SK-N-SH (cell line): ENCODE measurements at regions not wholly inside any gene's neighbourhood (a gene's known extent, or its start where the extent isn't known, plus 50 kb on each side); places are given as distances from the start of the nearest gene placed in this dataset.

Experiments
- CTCF ChIA-PET: fragments of 300-600, 350-600 bp; formaldehyde crosslinking; extraction: SDS; loops from one replicate; lab custom pipeline; 2021; lab: Yijun Ruan, JAX
- POLR2A ChIA-PET: fragments of 350-600 bp; sonication (Branson Sonifier 250); formaldehyde crosslinking; extraction: SDS; loops from one replicate; lab custom pipeline; 2020; ENCODE audit warnings: antibody characterized with exemption, inconsistent platforms; lab: Yijun Ruan, JAX
- DNase-seq: peaks from one replicate; pipeline ENCODE4 v3.0.0; 2012
- H2AFZ ChIP-seq: fragments of 200-600 bp; sonication (generic); 2 replicates; pipeline ENCODE4 v1.8.1; 2016; ENCODE audit warnings: antibody characterized with exemption, mild to moderate bottlenecking, low read depth
- H3F3A ChIP-seq: fragments of 200-600 bp; sonication (generic); replicated peaks from 2 replicates; pipeline ENCODE3; 2016; ENCODE audit warnings: antibody characterized with exemption, mild to moderate bottlenecking; ENCODE audit not compliant: insufficient read depth
- H3K27ac ChIP-seq, 2 experiments: fragments of 200-500 bp in 1 of 2; fragments of 200-600 bp in 1 of 2; sonication (Bioruptor generic) in 1 of 2; sonication (generic), shearing (Covaris generic) in 1 of 2; 2 replicates each; pipeline versions ENCODE4 v1.5.1 to v1.6.1; 2014 to 2016; ENCODE audit warnings: low read depth in 2 of 2, inconsistent platforms in 1 of 2, low read length in 1 of 2, mild to moderate bottlenecking in 1 of 2, mixed read lengths in 1 of 2
- H3K27me3 ChIP-seq: fragments of 200-600 bp; sonication (generic), shearing (Covaris generic); 2 replicates; pipeline ENCODE4 v1.6.1; 2016; ENCODE audit warnings: mixed run types; ENCODE audit not compliant: insufficient read depth
- H3K36me3 ChIP-seq, 2 experiments: fragments of 200-500 bp in 1 of 2; fragments of 200-600 bp in 1 of 2; sonication (Bioruptor generic) in 1 of 2; sonication (generic) in 1 of 2; replicated peaks in 1 of 2; 2 replicates each; pipeline versions ENCODE3 to v1.5.1; 2014 to 2016; ENCODE audit warnings: low read length in 1 of 2, mild to moderate bottlenecking in 1 of 2; ENCODE audit not compliant: insufficient read depth in 2 of 2, control insufficient read depth in 1 of 2
- H3K4me1 ChIP-seq, 2 experiments: fragments of 200-500 bp in 1 of 2; fragments of 200-600 bp in 1 of 2; sonication (Bioruptor generic) in 1 of 2; sonication (generic), shearing (Covaris generic) in 1 of 2; 2 replicates each; pipeline versions ENCODE4 v1.5.1 to v1.6.1; 2014 to 2016; ENCODE audit warnings: low read depth in 1 of 2, low read length in 1 of 2, mixed run types in 1 of 2; ENCODE audit not compliant: insufficient read depth in 2 of 2, control insufficient read depth in 1 of 2
- H3K4me2 ChIP-seq: fragments of 200-600 bp; sonication (generic), shearing (Covaris generic); 2 replicates; pipeline ENCODE4 v1.6.1; 2017; ENCODE audit warnings: mixed run types
- H3K4me3 ChIP-seq, 2 experiments: fragments of 200-500 bp in 1 of 2; fragments of 200-600 bp in 1 of 2; sonication (Bioruptor generic) in 1 of 2; sonication (generic), shearing (Covaris generic) in 1 of 2; 2 replicates each; pipeline versions ENCODE4 v1.5.1 to v1.8.1; 2014 to 2016; ENCODE audit warnings: low read depth in 2 of 2, inconsistent platforms in 1 of 2, low read length in 1 of 2, mild to moderate bottlenecking in 1 of 2, mixed read lengths in 1 of 2, moderate library complexity in 1 of 2
- H3K79me2 ChIP-seq: fragments of 200-600 bp; sonication (generic); 2 replicates; pipeline ENCODE4 v1.8.1; 2017; ENCODE audit warnings: mild to moderate bottlenecking; ENCODE audit not compliant: insufficient read depth
- H3K9ac ChIP-seq: fragments of 200-600 bp; sonication (generic); 2 replicates; pipeline ENCODE4 v1.6.1; 2017; ENCODE audit warnings: mixed run types
- H3K9me2 ChIP-seq: fragments of 200-600 bp; sonication (generic); 2 replicates; pipeline ENCODE4 v1.6.1; 2017; ENCODE audit warnings: mixed run types
- H3K9me3 ChIP-seq: fragments of 200-600 bp; sonication (generic); 2 replicates; pipeline ENCODE4 v1.6.1; 2017; ENCODE audit warnings: mixed run types, mild to moderate bottlenecking, moderate library complexity
- H4K20me1 ChIP-seq: fragments of 200-600 bp; sonication (generic); 2 replicates; pipeline ENCODE4 v1.6.1; 2017; ENCODE audit warnings: mild to moderate bottlenecking, mixed run types; ENCODE audit not compliant: insufficient read depth
- CHD2 ChIP-seq: fragments of 150-350 bp; IDR thresholded peaks from 2 replicates; pipeline ENCODE4 v1.6.1; 2018; ENCODE audit warnings: low read length; ENCODE audit not compliant: partially characterized antibody
- EZH2phosphoT487 ChIP-seq: fragments of 200-600 bp; sonication (generic); IDR thresholded peaks from 2 replicates; pipeline ENCODE4 v1.6.1; 2017; ENCODE audit warnings: low read depth, mixed run types, mild to moderate bottlenecking, antibody characterized with exemption, moderate library complexity, borderline replicate concordance
- FOSL2 ChIP-seq: IDR thresholded peaks from 2 replicates; pipeline ENCODE4 v1.4.0; 2012; ENCODE audit warnings: low read depth, mild to moderate bottlenecking, moderate library complexity, borderline replicate concordance
- FOXJ3 ChIP-seq: sonication (generic); formaldehyde crosslinking; IDR thresholded peaks from 2 replicates; pipeline ENCODE4 v1.5.1; 2020; ENCODE audit warnings: mild to moderate bottlenecking, missing genetic modification reagents
- FOXM1 ChIP-seq: IDR thresholded peaks from 2 replicates; pipeline ENCODE4 v1.4.0; 2012; ENCODE audit warnings: low read depth, mild to moderate bottlenecking
- GATA2 ChIP-seq: sonication (generic); formaldehyde crosslinking; IDR thresholded peaks from 2 replicates; pipeline ENCODE4 v1.5.0; 2020; ENCODE audit warnings: mild to moderate bottlenecking, missing genetic modification reagents
- JUND ChIP-seq: IDR thresholded peaks from 2 replicates; pipeline ENCODE4 v1.4.0; 2012
- MXI1 ChIP-seq: IDR thresholded peaks from 2 replicates; pipeline ENCODE4 v1.6.1; 2012; ENCODE audit warnings: mild to moderate bottlenecking, low read depth, low read length, improper control_type of control experiment
- NFIC ChIP-seq: IDR thresholded peaks from 2 replicates; pipeline ENCODE4 v1.4.0; 2012; ENCODE audit warnings: borderline replicate concordance
- RAD21 ChIP-seq: IDR thresholded peaks from 2 replicates; pipeline ENCODE4 v1.6.1; 2012; ENCODE audit warnings: mild to moderate bottlenecking, low read length
- RCOR1 ChIP-seq: fragments of 150-350 bp; IDR thresholded peaks from 2 replicates; pipeline ENCODE4 v1.6.1; 2017; ENCODE audit warnings: antibody characterized with exemption, low read length
- RFX5 ChIP-seq: IDR thresholded peaks from 2 replicates; pipeline ENCODE4 v1.6.1; 2012; ENCODE audit warnings: mild to moderate bottlenecking, improper control_type of control experiment, low read length
- RXRA ChIP-seq: IDR thresholded peaks from 2 replicates; pipeline ENCODE4 v1.4.0; 2012; ENCODE audit warnings: low read depth, mild to moderate bottlenecking, borderline replicate concordance
- SIN3A ChIP-seq: IDR thresholded peaks from 2 replicates; pipeline ENCODE4 v1.6.1; 2012; ENCODE audit warnings: low read depth, mild to moderate bottlenecking, low read length, moderate library complexity, borderline replicate concordance
- TCF12 ChIP-seq: IDR thresholded peaks from 2 replicates; pipeline ENCODE4 v1.4.0; 2012
- TEAD4 ChIP-seq: IDR thresholded peaks from 2 replicates; pipeline ENCODE4 v1.4.0; 2012; ENCODE audit warnings: mild to moderate bottlenecking, borderline replicate concordance; ENCODE audit not compliant: insufficient read depth
- WGBS: methylation state at CpG from one replicate; pipeline ENCODE4 v1.1.6; 2017; ENCODE audit warnings: low lambda C conversion rate; 5-methylcytosine and 5-hydroxymethylcytosine counted together
- TF ChIP-seq, protein P1 (sequence below): IDR thresholded peaks from 2 replicates; pipeline ENCODE4 v1.6.1; 2012; ENCODE audit warnings: mild to moderate bottlenecking, low read depth, low read length, moderate library complexity
- TF ChIP-seq, protein P2 (sequence below): IDR thresholded peaks from 2 replicates; pipeline ENCODE4; 2012

DNA sequence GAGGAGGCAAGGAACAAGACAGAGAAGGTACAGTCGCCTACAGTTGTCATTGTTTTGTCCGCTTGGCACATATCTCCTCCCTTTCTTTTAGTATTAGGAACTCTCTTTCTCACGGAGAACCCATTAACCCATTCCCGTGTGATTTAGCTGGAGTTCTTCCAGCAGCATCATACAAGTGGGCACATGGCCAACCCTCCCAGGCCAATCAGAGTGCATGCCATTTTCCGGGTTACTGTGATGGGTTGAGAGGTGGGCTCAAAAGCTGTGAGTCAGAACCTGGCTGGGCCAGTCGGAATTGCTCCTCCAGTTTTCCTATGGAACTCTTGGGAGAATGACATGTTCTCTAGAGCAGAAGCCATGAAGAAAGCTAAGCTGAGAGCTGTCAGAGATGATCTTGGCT, 83.1 kb upstream of the SOD1 start:
- H3K9me2 ChIP-seq = no peaks in the 10 kb centered on the region
- H3K9me3 ChIP-seq = 0 out of 2 replicates have a peak, but pooled peaks cover 6% of the 10 kb centered on the region
- no peak overlapping the region for H2AFZ ChIP-seq
- DNase-seq = no peak
- H3K27me3 ChIP-seq = no peaks in the 10 kb centered on the region
- no peaks in the 10 kb centered on the region for H3F3A ChIP-seq
- CTCF ChIA-PET = interaction anchor here (0.7 to 12.2 kb wide), 4 partner anchors 28 to 395 kb away, joined by 3 to 169 read pairs (median 3); no protein-coding TSS in a partner anchor
- no peak overlapping the region for H3K4me3 ChIP-seq
- no peak overlapping the region for H3K9ac ChIP-seq
- H3K27ac ChIP-seq = no peak overlapping the region
- 58% methylated on average over 6 of the region's 6 CpGs for WGBS
- POLR2A ChIA-PET = no interaction called here
- H3K79me2 ChIP-seq = no peaks in the 10 kb centered on the region
- no peaks in the 10 kb centered on the region for H3K4me1 ChIP-seq
- TF ChIP-seq FOSL2 (no peak), MXI1 (no peak)
- H4K20me1 ChIP-seq = no peaks in the 10 kb centered on the region
- no peaks in the 10 kb centered on the region for H3K36me3 ChIP-seq
- no peak overlapping the region for H3K4me2 ChIP-seq

DNA sequence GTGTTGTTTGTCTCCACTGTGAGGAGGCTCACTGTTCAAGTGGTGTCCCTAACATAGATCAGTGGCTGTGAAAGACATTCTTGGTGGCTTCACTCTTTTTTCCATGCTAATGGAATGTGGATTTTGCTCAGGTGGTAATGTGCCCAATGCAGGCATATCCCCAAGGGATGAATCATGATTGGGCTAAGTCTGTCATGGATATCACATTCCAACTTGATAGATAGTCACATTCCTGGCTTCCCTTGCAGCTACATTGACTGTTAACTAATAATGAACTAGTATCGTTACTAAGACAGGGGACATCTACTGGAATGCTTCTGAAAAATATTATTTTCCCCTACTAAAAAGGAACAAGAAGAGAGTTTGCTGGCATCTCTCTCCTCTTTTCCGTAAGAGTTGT, 86.3 kb upstream of the SOD1 start:
- Histone ChIP-seq H3K36me3 (no peaks in the 10 kb centered on the region), H3K4me3 (no peak overlapping the region), H3K9me2 (no peaks in the 10 kb centered on the region), H3K4me1 (no peaks in the 10 kb centered on the region), H3K4me2 (no peak overlapping the region), H3K27me3 (no peaks in the 10 kb centered on the region), H3F3A (no peaks in the 10 kb centered on the region), H4K20me1 (no peaks in the 10 kb centered on the region), H3K79me2 (no peaks in the 10 kb centered on the region), H2AFZ (no peak overlapping the region), H3K9me3 (0 out of 2 replicates have a peak, but pooled peaks cover 6% of the 10 kb centered on the region), H3K9ac (no peak overlapping the region), H3K27ac (no peak overlapping the region)
- CTCF ChIA-PET = no interaction called here
- no peak for DNase-seq
- 79% methylated on average over 2 of the region's 2 CpGs for WGBS
- POLR2A ChIA-PET = no interaction called here
- TF ChIP-seq JUND (no peak), RAD21 (no peak), FOXJ3 (CRISPR knock-in tag) (no peak), TEAD4 (no peak)

DNA sequence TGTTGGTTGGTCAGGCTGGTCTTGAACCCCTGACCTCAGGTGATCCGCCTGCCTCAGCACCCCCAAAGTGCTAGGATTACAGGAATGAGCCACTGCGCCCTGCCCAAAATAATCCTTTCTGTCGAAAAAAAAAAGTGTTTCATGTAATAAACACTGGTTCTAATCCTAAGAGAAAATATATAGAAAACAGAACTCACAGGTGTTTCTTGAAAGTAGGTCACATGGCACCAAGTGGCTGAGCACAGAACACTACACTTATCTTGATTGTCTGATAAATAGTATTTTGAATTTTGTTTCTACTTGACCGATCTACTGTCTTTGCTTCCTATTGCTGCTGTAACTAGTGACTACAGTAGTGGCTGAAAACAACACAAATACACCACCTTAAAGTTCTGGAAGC, 87.6 kb upstream of the SOD1 start:
- H3K27ac ChIP-seq = no peak overlapping the region
- H3K4me2 ChIP-seq = no peak overlapping the region
- no peaks in the 10 kb centered on the region for H3K4me1 ChIP-seq
- no peaks in the 10 kb centered on the region for H3K36me3 ChIP-seq
- ChIA-PET CTCF (interaction anchor here (1.0 to 2.8 kb wide), 3 partner anchors 9 to 462 kb away, joined by 3 to 17 read pairs (median 7); no protein-coding TSS in a partner anchor), POLR2A (no interaction called here)
- TF ChIP-seq FOXM1 (no peak), MXI1 (no peak), EZH2phosphoT487 (no peak), NFIC (no peak), GATA2 (CRISPR knock-in tag) (no peak), RXRA (no peak), RFX5 (no peak), CHD2 (no peak), JUND (no peak), TCF12 (no peak), SIN3A (no peak), RCOR1 (no peak), TEAD4 (no peak)
- TF ChIP-seq, protein P1, sequence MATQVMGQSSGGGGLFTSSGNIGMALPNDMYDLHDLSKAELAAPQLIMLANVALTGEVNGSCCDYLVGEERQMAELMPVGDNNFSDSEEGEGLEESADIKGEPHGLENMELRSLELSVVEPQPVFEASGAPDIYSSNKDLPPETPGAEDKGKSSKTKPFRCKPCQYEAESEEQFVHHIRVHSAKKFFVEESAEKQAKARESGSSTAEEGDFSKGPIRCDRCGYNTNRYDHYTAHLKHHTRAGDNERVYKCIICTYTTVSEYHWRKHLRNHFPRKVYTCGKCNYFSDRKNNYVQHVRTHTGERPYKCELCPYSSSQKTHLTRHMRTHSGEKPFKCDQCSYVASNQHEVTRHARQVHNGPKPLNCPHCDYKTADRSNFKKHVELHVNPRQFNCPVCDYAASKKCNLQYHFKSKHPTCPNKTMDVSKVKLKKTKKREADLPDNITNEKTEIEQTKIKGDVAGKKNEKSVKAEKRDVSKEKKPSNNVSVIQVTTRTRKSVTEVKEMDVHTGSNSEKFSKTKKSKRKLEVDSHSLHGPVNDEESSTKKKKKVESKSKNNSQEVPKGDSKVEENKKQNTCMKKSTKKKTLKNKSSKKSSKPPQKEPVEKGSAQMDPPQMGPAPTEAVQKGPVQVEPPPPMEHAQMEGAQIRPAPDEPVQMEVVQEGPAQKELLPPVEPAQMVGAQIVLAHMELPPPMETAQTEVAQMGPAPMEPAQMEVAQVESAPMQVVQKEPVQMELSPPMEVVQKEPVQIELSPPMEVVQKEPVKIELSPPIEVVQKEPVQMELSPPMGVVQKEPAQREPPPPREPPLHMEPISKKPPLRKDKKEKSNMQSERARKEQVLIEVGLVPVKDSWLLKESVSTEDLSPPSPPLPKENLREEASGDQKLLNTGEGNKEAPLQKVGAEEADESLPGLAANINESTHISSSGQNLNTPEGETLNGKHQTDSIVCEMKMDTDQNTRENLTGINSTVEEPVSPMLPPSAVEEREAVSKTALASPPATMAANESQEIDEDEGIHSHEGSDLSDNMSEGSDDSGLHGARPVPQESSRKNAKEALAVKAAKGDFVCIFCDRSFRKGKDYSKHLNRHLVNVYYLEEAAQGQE = no peak
- TF ChIP-seq, protein P2, sequence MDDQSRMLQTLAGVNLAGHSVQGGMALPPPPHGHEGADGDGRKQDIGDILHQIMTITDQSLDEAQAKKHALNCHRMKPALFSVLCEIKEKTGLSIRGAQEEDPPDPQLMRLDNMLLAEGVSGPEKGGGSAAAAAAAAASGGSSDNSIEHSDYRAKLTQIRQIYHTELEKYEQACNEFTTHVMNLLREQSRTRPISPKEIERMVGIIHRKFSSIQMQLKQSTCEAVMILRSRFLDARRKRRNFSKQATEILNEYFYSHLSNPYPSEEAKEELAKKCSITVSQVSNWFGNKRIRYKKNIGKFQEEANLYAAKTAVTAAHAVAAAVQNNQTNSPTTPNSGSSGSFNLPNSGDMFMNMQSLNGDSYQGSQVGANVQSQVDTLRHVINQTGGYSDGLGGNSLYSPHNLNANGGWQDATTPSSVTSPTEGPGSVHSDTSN = no peak
- H3K4me3 ChIP-seq = no peak overlapping the region
- 0 out of 2 replicates have a peak, but pooled peaks cover 6% of the 10 kb centered on the region for H3K9me3 ChIP-seq
- no peaks in the 10 kb centered on the region for H3F3A ChIP-seq
- no peak overlapping the region for H2AFZ ChIP-seq
- H4K20me1 ChIP-seq = no peaks in the 10 kb centered on the region
- no peak overlapping the region for H3K9ac ChIP-seq
- H3K79me2 ChIP-seq = no peaks in the 10 kb centered on the region
- 53% methylated on average over 4 of the region's 4 CpGs for WGBS
- H3K27me3 ChIP-seq = no peaks in the 10 kb centered on the region
- no peak for DNase-seq
- H3K9me2 ChIP-seq = no peaks in the 10 kb centered on the region
